MV-4-11 (cell line): ENCODE measurements at regions not wholly inside any gene's neighbourhood (a gene's known extent, or its start where the extent isn't known, plus 50 kb on each side); places are given as distances from the start of the nearest gene placed in this dataset.
"Not testable (repeated sequence)": the region's sequence is repeated elsewhere in the genome, so short reads cannot be mapped to it uniquely, and the experiment has no call there.

ENCODE experiments used
- DNase-seq: peaks from one replicate; lab custom pipeline; 2025; lab: John Stamatoyannopoulos, UW

DNA sequence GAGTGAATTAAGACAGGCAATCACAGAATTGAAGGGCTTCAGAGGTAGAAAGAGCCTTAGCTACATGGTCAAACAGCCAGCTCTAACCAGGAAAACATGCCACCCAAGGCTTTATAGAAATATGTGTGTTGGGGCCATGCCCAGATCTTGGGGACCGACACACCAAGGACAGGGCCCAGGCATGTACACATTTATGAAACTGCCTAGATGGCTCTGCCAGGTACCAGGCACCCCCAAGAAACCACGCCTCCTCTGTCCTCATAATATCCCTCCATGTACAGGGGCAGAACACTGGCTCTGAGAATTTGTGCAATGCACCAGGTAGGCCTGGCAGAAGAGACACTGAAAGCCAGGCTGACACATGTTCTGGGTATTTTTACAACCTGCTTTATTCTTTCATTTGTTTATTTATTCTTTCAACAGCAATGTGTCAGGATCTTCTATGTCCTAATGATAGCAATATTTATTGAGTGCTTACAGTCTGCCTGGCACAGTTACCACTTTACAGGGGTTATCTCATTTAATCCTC lies 137.9 kb upstream of the LSM14A start:
- DNase-seq = no peak

DNA sequence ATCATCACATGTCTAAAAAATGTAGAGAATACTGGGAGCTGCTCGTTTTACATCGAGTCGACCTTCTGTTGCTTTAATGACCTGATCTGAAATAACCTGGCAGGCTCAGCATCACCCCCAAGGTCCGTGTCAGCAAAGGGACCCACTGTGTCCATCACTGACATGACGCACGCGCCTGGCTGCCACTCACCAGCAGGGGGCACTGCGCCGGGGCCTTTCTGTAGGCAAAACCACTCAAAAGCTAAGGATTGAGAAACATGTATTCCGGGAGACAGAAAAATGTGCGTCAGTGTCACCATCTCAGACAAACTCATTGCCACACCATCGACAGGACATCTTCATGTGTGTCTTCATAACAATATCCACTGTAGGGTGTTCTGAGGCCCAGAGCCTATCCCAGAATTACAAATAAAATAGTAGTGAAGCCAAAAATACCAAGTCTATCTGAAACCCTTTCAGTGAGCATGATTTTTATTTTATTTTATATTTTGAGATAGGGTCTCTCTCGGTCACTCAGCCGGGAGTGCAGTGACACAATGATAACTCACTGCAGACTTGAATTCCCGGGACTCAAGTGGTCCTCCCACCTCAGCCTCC lies 130.3 kb upstream of the LSM14A start:
- peak; percentile 82 for DNase-seq

DNA sequence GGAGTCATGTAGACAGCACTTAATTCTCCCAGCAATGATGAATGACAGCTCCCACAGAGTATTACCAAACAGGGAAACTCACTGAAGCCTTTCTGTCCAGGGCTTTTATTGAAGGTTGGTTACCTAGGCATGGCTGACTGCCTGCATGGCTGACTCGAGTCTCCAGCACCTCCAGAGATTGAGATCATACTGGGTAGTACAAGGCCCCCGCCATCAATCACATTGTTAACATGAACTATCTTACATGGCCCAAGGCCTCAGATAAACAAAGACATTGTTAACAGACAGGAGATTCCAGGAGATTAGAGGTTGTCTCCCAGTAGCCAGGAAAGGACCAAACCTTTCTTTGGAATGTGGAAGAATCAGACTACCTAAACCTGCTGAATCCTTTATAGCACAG lies 128.3 kb upstream of the LSM14A start:
- no peak for DNase-seq

DNA sequence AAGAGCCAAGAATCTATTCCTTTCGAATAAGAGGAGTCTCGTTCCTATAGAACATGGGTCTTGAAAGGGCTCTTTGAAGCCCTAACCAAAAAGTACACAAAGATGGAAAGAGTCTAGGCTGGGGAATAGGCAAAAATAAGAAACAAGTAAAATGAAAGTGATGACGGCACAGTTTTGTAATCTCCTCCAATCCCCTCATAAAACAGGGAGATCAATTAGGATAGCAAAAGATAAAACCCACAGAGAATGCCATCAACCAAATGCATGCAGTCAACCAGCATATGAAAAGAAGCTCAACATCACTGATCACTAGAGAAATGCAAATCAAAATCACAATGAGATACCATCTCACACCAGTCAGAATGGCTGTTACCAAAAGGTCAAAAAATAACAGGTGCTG lies 122.4 kb upstream of the LSM14A start:
- no peak for DNase-seq

DNA sequence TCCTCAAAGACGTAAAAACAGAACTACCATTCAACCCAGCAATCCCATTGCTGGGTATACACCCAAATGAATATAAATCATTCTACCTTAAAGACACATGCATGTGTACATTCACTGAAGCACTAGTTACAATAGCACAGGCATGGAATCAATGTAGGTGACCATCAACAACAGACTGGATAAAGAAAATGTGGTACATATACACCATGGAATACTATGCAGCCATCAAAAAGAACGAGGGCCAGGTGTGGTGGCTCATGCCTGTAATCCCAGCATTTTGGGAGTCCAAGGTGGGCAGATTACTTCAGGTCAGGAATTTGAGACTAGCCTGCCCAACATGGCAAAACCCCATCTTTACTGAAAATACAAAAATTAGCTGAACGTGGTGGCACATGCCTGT lies 121.9 kb upstream of the LSM14A start:
- not testable (repeated sequence) for DNase-seq

DNA sequence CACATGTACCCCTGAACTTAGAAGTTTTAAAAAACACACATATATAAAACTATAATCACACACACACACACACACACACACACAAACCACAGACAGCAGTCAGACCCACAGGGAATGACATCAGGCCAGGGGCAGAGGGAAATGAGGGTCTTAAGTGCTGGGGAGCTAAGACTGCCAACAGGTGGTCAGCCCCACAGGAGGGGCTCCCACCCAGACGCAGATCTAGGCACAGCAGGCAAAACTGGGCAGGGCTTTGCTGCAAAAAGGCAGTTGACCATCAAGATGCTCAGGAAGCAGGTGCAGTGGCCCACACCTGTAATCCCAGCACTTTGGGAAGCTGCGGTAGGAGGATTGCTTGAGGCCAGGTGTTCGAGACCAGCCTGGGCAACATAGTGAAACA lies 121.0 kb upstream of the LSM14A start:
- no peak for DNase-seq

DNA sequence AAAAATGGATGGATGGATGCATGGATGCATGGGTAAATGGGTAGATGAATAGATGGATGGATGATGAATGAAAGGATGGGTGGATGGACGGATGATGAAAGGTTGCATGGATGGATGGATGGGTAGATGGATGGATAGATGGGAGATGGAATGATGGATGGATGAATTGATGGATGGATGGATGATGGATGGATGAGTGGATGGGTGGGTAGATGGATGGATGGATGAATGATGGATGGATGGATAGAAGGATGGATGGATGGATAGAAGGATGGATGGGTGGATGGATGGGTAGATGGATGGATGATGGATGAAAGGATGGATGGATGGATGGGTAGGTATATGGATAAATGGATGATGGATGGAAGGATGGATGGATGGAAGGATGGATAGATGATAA lies 115.1 kb upstream of the LSM14A start:
- DNase-seq = no peak

DNA sequence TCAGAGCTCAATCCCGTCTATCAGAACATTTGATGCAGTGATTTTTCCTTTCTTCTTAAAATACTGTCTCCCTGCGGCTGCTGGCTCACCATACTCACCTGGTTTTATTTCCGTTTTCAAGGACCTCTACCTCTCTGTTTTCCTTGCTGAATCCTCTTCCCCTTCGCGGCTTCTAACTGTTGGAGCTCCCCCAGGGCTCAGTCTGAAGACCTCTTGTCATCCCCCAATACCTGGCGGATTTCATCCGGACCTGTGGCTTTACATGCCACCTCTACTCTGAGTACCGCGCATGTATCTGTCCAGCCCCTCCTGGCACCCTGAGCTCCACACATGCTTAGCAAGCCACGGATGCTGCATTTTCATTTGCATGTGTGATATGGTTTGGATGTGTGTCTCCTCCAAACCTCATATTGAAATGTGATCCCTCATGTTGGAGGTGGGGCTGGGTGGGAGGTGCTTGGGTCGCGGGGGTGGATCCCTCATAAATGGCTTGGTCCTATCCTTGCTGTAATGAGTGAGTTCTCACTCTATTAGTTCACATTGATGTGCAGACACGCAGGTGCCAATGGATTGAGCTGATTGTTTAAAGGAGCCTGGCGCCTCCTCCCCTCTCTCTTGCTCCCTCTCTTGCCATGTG lies 106.2 kb upstream of the LSM14A start:
- no peak for DNase-seq

DNA sequence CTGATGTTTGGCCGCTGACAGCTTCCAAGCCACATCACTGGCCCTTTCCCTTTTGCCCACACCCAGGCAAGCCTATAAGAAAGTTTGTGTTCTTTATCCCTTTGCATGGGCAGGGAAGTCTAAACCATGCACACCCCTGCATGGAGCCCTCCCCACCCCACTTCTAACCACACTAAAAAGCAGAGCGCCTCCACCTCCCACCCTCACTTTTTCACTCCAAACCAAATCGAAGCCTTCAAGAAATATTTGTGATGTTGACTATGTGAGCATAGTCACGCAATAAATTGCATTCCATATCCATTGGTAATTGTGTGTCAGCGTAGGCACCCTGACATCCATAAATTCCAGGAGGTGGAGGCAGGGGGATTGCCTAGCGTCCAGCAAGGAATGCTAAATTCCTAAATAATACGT lies 104.4 kb upstream of the LSM14A start:
- no peak for DNase-seq

DNA sequence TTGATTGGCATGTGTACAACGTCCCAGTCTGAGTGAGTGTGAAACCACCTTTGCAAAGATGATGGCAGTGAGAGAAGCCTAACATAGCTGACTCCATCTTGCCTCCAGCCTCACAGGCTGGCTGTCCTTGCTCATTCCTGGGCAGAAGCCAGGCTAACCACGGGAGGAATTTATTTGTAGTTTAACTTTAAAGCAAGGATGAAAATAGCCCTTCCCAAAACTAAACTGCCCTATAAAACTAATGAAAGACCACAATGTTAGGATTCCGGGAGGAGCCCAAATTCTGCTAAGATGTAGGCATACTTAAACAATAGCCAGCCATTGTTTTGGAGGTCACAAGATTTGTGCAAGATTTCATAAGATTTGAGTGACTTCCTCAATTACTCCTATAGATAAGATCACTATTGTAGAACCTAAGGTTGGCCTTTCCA lies 96.6 kb upstream of the LSM14A start:
- DNase-seq = no peak

DNA sequence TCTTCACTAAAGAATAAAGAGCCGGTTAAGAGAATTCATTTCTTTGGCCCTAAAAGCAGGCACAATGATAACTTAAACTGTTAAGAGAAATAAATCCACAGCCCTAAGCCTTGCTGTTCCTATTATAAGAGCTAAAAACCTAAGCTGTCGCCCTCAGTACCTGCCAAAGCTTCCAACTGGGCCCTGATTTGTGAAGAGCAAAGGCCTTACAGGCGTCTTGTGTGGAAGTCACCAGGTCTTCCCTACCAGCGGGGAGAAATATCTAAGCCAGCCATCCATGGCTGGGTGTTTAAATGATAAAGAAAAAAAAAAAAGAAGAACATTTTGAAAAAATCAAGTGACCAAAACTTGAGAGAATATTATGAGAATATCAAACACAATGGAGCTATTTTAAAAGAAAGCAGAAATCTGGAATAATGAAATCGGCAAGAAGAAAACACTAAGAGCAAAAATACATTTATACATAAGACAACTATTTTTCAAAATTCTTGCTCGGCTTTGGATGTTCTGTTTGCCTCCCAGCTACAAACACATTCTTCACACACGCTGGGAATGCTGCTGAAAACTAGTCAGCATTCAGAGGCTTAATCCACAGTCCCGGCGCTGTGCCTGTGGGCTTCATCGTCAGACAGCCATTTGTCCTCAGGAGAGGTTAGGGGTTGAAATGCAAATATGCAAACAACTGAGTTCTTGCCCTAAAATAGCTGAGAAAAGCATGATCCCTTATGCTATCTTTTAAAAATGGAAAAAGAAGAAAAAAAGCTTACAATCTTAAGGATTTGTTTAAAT lies 89.8 kb upstream of the LSM14A start:
- DNase-seq = no peak

DNA sequence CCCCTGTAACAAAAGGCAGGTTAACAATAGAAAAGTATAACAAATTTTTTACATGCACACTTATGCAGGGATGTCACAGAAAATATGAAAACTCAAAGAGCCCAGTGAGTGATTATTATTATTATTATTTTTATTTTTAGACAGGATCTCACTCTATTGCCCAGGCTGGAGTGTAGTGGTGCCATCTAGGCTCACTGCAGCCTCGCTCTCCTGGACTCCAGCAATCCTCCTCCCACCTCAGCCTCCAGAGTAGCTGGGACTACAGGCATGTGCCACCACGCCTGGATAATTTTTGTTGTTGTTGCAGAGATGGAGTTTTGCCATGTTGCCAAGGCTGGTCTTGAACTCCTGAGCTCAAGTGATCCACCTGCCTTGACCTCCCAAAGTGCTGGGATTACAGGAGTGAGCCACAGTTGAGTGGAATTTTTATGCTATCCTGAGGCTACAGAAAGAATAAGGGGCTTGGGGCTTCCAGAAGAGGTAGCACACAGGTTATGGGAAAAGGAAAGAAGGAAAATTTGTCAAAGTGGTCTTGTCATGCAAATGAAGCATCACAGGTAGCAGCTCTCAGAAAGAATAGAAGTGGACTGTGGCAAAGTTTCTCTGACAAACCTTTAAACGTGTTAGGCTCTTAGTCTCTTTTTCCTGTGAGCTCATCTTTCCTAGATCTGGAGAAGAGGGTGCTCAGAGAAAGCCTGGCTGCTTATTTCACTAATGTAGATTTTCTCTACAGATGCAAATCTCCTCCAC lies 87.7 kb upstream of the LSM14A start:
- DNase-seq = no peak

DNA sequence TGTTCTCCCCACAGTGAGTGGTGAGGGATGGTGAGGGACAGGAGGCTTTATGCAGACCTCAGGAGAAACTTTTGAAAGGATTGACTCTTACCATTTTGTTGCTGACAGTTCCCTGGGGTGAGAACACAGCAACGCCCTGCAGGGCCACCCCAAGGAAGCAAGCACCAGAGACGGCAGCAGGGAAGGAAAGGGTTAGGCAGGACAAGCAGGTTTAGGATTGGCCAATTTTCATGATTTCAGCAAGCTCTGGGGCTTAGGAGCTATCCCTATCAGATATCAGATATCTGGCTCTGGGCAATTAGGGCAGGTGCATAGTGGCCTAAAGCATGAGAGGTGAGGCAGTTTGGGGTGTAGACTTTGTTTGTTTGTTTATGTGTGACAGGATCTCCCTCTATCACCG lies 87.0 kb upstream of the LSM14A start:
- DNase-seq = no peak

DNA sequence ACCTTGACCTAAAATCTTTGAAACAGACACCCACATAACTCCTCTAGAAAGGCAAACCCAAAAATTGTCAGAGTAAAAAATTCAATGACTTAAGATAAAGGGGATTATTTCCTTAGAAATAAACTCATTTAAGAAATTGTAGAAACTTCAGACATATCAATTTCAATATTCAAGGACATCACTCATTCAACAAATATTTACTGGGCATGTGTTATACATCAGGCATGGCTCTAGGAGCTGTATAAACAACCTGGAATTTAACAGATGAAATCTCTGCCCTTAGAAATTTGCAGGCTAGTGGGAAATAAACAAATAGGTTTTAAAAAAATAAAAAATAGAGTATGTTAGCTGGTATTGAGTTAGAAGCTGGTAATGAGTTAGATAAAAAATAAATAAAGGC lies 84.0 kb upstream of the LSM14A start:
- no peak for DNase-seq

DNA sequence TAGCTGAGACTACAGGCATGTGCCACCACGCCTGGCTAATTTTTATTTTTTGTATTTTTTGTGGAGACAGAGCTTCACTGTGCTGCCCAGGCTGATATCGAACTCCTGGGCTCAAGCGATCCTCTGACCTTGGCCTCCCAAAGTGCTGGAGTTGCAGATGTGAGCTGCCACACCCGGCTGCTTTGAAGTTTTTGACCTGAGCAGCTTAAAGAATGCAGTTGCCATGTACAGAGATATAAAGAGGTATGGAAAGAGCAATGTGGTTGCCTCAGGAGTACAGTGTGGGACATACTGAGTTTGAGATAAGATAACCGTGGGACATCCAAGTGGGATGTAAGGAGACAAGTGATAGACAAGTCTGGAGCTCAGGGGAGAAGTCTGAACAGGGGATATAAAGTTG lies 82.7 kb upstream of the LSM14A start:
- DNase-seq = no peak

DNA sequence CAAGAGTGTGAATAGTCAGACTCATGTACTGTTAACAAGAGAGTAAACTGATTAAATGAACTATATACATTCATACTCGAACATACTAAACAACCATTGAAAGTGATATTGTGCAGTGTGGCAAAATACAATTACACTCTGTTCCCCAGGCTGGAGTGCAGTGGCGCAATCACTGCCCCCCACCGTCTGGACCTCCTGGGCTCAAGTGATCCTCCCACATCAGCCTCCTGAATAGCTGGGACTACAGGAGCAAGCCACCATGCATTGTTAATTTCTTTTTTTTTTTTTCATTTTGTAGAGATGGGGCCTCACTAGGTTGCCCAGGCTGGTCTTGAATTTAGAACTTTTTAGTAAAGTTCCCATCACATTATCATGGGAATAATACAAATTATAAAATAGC lies 77.3 kb upstream of the LSM14A start:
- no peak for DNase-seq

DNA sequence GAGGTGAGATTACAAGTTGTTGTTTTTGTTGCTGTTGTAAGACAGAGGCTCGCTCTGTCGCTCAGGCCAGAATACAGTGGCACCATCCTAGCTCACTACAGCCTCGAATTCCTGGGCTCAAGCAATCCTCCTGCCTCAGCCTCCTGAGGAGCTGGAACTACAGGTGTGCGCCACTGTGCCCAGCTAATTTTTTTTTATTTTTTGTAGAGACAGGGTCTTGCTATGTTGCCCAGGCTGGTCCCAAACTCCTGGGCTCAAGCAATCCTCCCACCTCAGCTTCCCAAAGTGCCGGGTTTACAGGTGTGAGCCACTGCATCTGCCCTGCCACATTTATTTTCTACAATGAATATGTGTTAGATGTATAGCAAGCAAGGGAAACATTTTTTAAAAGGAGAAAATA lies 76.9 kb upstream of the LSM14A start:
- DNase-seq = not testable (repeated sequence)

DNA sequence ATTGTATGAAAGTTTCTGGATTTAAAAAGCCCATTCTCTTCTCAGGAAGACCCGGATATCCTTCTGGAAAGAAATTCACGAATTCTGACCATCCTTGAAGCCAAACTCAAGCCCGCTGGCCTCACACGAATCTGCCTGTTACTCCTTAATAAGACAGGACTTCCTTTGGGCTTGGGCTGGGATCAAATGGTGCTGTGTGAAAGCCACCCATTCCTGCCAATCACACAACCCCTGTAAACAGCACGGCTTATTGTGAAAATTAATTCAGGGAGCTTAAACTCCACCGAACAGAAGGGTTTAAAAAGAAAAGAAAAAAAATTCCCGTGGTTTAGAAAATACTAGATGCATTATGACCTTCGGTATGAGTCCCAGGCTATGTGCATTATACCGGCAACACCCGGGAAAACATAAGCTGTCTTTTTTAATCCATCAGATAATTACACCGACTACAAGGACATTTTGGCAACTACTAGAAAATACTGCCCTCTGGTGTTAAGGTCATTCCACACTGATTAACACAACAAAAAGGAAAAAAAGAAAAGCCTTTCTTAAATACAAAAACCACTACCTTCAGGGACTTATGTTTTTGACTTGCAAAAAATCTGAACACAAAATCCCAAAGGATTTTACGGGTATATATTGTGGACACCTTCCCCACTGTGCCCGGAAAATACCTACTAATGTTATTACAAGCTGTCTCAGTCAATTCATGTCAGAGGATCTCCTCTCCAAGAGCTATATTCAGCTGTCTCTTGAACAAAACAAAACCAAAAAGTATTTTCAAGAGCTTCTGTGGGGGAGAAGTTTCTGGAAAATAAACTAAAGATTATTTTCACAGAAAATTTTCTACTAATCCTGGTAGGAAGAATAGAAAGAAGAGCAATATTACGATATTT lies 76.0 kb upstream of the LSM14A start:
- peak; percentile 58 for DNase-seq

DNA sequence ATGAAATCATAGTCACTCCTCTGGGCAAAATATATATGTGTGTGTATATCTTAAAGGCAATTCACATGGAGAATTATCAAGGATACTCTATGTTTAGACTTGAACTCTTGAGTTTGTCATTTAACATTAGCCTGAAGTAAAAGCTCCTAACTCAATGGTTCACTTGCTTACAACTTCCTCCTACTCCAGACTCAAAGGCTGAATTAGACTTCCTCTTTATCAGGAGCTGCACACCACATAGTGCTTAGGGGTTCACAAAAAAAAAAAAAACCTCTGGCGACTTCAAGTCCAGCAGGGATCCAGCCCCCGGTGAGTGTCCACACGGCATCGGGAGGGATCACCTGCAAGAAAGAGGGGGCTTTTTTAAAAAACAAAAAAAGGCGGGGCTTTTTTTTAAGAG lies 68.2 kb upstream of the LSM14A start:
- peak; percentile 85 for DNase-seq

DNA sequence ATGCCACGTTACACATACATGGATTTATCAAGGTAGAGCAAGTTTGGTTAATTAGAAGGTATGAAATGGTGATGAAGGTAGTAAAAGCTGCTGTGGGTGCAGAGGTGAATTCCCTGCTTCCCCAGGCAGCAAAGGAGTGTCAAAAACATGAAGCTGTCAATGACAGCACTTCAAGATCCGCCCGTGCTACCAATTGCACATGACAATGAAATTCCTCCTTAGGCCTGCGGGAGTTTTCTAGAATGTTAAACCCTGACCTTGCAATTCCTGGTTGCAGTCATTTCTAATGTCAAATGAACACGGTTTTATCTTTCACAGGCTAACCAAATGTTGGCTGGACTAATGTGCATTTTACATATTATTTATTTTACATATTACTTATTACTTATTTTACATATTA lies 67.7 kb upstream of the LSM14A start:
- DNase-seq = no peak

DNA sequence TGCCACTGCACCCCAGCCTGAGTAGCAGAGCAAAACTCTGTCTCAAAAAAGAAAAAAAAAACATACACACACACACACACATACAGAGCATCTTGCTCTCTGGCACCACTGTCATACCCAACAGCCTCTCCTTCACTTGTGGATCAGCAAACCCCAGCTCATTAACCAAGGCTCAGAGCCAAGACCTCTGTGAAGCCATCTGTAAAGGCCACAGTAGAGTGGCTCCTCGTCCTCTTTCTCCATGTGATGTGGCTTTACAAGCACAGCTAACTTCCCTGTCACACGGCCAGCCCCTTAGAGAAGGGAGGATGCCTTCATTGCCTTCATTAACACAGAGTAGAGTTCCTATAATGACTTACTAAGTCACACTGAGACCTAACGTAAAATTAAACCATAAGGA lies 62.7 kb upstream of the LSM14A start:
- DNase-seq = no peak
